ENCODE measurements at regions not wholly inside any gene's neighbourhood (a gene's known extent, or its start where the extent isn't known, plus 50 kb on each side); places are given as distances from the start of the nearest gene placed in this dataset.

GRCh38 chr6:169839029-169839481 is 87.6 kb downstream of the ERMARD start:
- TF ChIP-seq CTCF (IDR thresholded peaks at IDR 0.05) (no peak), POLR2A (IDR thresholded peaks at IDR 0.05) (no peak)
